Kidney (tissue), 13 donors: ENCODE measurements at regions not wholly inside any gene's neighbourhood (a gene's known extent, or its start where the extent isn't known, plus 50 kb on each side); places are given as distances from the start of the nearest gene placed in this dataset.

Source experiments
- DNase-seq, 5 donors: peaks; one replicate each; pipeline ENCODE4 v3.0.0-alpha.2; 2013 to 2020
- FAIRE-seq: peaks from 2 replicates; lab custom pipeline; 2012; peaks lifted over from hg19 to GRCh38; lab: Jason Lieb, UNC
- H3K27ac ChIP-seq, 2 donors: one replicate each; pipeline ENCODE4 v1.7.0; 2013; ENCODE audit warnings: low read depth in 2 of 2, low read length in 2 of 2, inconsistent platforms in 1 of 2
- H3K27me3 ChIP-seq: one replicate; pipeline ENCODE4 v1.7.1; 2013; ENCODE audit warnings: low read length, inconsistent platforms; ENCODE audit not compliant: control insufficient read depth, insufficient read depth
- H3K36me3 ChIP-seq, 3 donors: one replicate each; pipeline versions ENCODE4 v1.7.0 to v1.7.1; 2013; ENCODE audit warnings: low read length in 3 of 3, control low read depth in 1 of 3, inconsistent platforms in 1 of 3; ENCODE audit not compliant: insufficient read depth in 3 of 3, control insufficient read depth in 2 of 3
- H3K4me1 ChIP-seq, 3 donors: one replicate each; pipeline versions ENCODE4 v1.7.0 to v1.7.1; 2013; ENCODE audit warnings: low read length in 3 of 3, inconsistent platforms in 1 of 3, low read depth in 1 of 3; ENCODE audit not compliant: control insufficient read depth in 2 of 3, insufficient read depth in 2 of 3
- H3K4me3 ChIP-seq, 3 donors: one replicate each; pipeline versions ENCODE4 v1.7.0 to v1.8.1; 2013; ENCODE audit warnings: low read length in 3 of 3, control low read depth in 1 of 3, inconsistent platforms in 1 of 3
- H3K9ac ChIP-seq, 3 donors: one replicate each; pipeline versions ENCODE4 v1.7.0 to v1.7.1; 2013; ENCODE audit warnings: low read length in 3 of 3, control low read depth in 1 of 3, inconsistent platforms in 1 of 3
- H3K9me3 ChIP-seq, 3 donors: one replicate each; pipeline versions ENCODE4 v1.7.0 to v1.7.1; 2013; ENCODE audit warnings: low read length in 3 of 3, control low read depth in 1 of 3, inconsistent platforms in 1 of 3; ENCODE audit not compliant: control insufficient read depth in 2 of 3, insufficient read depth in 1 of 3
- intact Hi-C: fragments of 100-400 bp; cut with DNase I; formaldehyde crosslinking; loops from one replicate; pipeline ENCODE4 v1.11.1; 2022
- TF ChIP-seq, protein P1 (sequence below): IDR thresholded peaks from 3 replicates; pipeline ENCODE4 v1.5.1; 2012; ENCODE audit warnings: mild to moderate bottlenecking, moderate library complexity, borderline replicate concordance; ENCODE audit not compliant: insufficient read depth; ENCODE audit errors: extremely low read depth
- donor health status: control.
- donor health status: control.
- donor health status: control.
- donor health status: control.
- donor health status: control.
- donor health status: DM: yes; HTN: yes; CAD: no.
- donor health status: Normal renal cell carcinoma (clear cell type).

DNA sequence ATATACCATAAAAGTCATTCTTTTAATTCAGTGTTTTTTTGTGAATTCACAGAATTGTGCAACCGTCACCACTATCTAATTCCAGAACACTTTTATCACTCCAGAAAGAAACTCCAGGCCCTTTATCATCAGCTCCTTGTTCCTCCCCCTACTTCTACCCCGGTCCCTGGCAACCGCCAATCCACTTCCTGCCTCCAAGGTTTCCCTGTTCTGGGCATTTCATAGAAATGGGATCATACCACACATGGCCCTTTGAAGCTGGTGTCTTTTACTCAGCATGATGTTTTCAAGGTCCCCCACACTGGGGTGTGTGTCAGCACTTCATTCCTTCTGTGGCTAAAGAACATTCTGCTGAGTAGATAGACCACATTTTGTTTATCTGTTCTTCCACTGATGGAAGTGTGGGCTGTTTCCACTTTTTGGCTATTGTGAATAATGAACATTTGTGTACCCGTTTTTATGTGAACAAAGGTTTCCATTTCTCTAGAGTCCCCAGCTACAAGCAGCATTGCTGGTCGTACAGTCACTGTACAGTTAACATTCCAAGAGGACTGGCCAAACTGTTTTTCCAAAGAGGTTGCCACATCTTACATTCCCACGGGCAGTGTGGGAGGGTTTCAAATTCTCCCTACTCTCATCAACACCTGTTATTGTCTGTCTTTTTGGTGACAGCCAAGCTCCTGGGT, 75.8 kb upstream of the ZNF469 start:
- FAIRE-seq: no peak
- intact Hi-C loops: no loop called here
- TF ChIP-seq, protein P1, sequence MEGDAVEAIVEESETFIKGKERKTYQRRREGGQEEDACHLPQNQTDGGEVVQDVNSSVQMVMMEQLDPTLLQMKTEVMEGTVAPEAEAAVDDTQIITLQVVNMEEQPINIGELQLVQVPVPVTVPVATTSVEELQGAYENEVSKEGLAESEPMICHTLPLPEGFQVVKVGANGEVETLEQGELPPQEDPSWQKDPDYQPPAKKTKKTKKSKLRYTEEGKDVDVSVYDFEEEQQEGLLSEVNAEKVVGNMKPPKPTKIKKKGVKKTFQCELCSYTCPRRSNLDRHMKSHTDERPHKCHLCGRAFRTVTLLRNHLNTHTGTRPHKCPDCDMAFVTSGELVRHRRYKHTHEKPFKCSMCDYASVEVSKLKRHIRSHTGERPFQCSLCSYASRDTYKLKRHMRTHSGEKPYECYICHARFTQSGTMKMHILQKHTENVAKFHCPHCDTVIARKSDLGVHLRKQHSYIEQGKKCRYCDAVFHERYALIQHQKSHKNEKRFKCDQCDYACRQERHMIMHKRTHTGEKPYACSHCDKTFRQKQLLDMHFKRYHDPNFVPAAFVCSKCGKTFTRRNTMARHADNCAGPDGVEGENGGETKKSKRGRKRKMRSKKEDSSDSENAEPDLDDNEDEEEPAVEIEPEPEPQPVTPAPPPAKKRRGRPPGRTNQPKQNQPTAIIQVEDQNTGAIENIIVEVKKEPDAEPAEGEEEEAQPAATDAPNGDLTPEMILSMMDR: no peak
- no peak overlapping the region for H3K27ac ChIP-seq
- H3K27me3 ChIP-seq: no peaks in the 10 kb centered on the region
- peak in 2 of 5 donors; percentile 7 to 8 for DNase-seq
- peaks cover 0 to 10% (median 1%) of the 10 kb centered on the region in 3 donors for H3K9me3 ChIP-seq
- no peak overlapping the region for H3K9ac ChIP-seq
- no peak overlapping the region for H3K4me3 ChIP-seq
- H3K4me1 ChIP-seq: peaks cover 0 to 6% (median 0%) of the 10 kb centered on the region in 3 donors
- no peaks in the 10 kb centered on the region for H3K36me3 ChIP-seq

DNA sequence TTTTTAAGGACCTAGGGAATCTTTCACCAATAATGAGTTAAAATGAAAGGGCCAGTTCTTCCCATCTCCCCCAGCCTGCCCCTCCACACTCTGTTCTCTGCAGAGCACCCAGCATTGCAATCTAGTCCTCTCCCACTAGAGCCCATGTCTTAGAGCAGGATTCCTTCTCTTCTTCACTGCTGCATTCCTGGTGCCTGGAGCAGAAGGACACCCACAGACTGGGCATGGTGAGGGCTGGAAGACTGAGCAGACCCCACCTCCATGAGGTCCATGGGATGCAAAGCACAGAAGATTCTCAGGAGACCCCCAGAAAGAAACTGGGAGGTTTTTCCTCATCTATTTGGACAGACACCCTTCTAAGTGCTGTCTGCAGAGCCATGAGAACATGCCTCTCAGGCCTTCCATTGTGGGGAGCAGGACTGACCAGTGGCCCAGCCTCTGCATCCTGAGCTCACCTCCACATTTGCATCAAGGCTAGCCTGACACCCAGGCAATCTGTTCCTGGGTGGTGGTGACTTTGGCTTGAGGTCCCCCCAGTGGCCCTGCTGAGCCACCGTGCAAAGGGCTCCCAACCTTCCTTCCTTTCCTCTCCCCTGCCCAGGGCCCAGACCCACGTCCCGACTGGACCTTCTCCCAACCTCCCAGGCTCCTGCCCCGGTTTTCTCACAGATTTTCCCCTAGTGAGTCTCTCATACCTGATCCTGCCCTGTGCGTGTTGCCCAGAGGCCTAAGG, 74.2 kb upstream of the ZNF469 start:
- DNase-seq (no peak), FAIRE-seq (no peak)
- H3K27me3 ChIP-seq: no peaks in the 10 kb centered on the region
- H3K9ac ChIP-seq: no peak overlapping the region
- TF ChIP-seq, protein P1: no peak
- peaks cover 0 to 7% (median 1%) of the 10 kb centered on the region in 3 donors for H3K9me3 ChIP-seq
- no peak overlapping the region for H3K27ac ChIP-seq
- peaks cover 0 to 6% (median 0%) of the 10 kb centered on the region in 3 donors for H3K4me1 ChIP-seq
- H3K4me3 ChIP-seq: no peak overlapping the region
- H3K36me3 ChIP-seq: no peaks in the 10 kb centered on the region
- intact Hi-C loops: no loop called here

DNA sequence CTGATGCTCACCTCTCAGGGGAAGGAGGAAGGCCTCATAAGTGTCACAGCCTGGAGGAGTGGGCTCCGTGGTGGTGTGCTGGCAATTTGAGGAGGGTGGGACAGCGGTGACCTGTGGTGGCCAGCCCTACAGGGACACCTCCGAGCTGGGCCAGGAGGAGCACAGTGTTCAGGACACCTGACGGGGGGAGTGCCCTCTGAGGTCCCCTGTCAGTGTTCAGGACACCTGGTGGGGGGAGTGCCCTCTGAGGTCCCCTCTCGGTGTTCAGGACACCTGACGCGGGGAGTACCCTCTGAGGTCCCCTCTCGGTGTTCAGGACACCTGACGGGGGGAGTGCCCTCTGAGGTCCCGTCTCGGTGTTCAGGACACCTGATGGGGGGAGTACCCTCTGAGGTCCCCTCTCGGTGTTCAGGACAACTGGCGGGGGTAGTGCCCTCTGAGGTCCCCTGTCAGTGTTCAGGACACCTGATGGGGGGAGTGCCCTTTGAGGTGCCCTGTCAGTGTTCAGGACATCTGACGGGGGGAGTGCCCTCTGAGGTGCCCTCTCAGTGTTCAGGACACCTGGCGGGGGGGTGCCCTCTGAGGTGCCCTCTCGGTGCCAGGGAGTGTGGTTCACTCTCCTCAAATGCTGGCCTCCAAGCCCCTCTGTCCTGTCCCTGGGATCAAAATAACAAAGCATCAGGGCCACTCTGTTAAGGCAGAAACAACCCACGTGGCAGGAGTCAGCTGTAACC, 73.4 kb upstream of the ZNF469 start:
- DNase-seq: peak in 1 of 5 donors; percentile 51
- H3K4me1 ChIP-seq: peaks cover 0 to 6% (median 0%) of the 10 kb centered on the region in 3 donors
- TF ChIP-seq, protein P1: no peak
- no peak overlapping the region for H3K27ac ChIP-seq
- H3K36me3 ChIP-seq: no peaks in the 10 kb centered on the region
- no peak overlapping the region for H3K4me3 ChIP-seq
- intact Hi-C loops: no loop called here
- H3K9me3 ChIP-seq: peaks cover 0 to 7% (median 1%) of the 10 kb centered on the region in 3 donors
- no peaks in the 10 kb centered on the region for H3K27me3 ChIP-seq
- H3K9ac ChIP-seq: no peak overlapping the region
- FAIRE-seq: no peak
